Nephron (organoid): ENCODE measurements at regions not wholly inside any gene's neighbourhood (a gene's known extent, or its start where the extent isn't known, plus 50 kb on each side); places are given as distances from the start of the nearest gene placed in this dataset.

Source experiments
- H3K27ac Mint-ChIP-seq, 3 experiments: 2 replicates each; pipeline ENCODE4 v1.8.0; 2020; ENCODE audit warnings: mixed read lengths in 3 of 3, mild to moderate bottlenecking in 2 of 3, moderate library complexity in 1 of 3
- H3K27me3 Mint-ChIP-seq: 2 replicates; pipeline ENCODE4 v1.8.0; 2021; ENCODE audit warnings: low read depth, mild to moderate bottlenecking, moderate library complexity, mixed read lengths
- H3K36me3 Mint-ChIP-seq: 2 replicates; pipeline ENCODE4 v1.8.0; 2020; ENCODE audit warnings: low read depth, mixed read lengths
- H3K4me1 Mint-ChIP-seq: 2 replicates; pipeline ENCODE4 v1.8.0; 2020; ENCODE audit warnings: mixed read lengths
- H3K4me3 Mint-ChIP-seq, 3 experiments: 2 replicates each; pipeline ENCODE4 v1.8.0; 2020; ENCODE audit warnings: mild to moderate bottlenecking in 3 of 3, mixed read lengths in 3 of 3, moderate library complexity in 2 of 3
- H3K9me3 Mint-ChIP-seq: 2 replicates; pipeline ENCODE4 v1.8.0; 2020; ENCODE audit warnings: mixed read lengths
- TF ChIP-seq, protein P1 (sequence below), 3 experiments: fragments of 200-600 bp; sonication (generic); IDR thresholded peaks; one replicate each; pipeline ENCODE4 v1.5.0; 2021; ENCODE audit warnings: antibody characterized with exemption in 3 of 3; ENCODE audit not compliant: unreplicated experiment in 3 of 3

DNA sequence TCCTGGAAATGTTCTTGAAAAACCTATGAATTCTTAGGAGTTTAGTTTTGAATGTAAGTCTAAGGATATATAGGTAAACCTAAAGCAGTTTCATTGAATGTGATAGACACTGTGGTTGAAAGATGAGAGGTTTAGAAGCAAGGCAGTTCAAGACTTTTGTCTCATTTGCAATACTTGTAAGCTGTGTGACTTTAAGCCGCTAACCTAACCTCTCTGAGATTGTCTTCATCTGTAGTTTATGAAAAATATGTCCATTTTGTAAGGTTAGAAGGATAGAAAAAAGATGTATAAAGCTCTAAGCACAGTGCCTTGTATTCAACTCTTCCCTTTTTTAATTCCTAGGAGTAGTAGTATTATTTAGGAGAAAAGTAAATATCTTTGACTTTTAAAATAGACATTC, 306.6 kb upstream of the ARRDC4 start:
- no peaks in the 10 kb centered on the region for H3K9me3 Mint-ChIP-seq
- TF ChIP-seq, protein P1, sequence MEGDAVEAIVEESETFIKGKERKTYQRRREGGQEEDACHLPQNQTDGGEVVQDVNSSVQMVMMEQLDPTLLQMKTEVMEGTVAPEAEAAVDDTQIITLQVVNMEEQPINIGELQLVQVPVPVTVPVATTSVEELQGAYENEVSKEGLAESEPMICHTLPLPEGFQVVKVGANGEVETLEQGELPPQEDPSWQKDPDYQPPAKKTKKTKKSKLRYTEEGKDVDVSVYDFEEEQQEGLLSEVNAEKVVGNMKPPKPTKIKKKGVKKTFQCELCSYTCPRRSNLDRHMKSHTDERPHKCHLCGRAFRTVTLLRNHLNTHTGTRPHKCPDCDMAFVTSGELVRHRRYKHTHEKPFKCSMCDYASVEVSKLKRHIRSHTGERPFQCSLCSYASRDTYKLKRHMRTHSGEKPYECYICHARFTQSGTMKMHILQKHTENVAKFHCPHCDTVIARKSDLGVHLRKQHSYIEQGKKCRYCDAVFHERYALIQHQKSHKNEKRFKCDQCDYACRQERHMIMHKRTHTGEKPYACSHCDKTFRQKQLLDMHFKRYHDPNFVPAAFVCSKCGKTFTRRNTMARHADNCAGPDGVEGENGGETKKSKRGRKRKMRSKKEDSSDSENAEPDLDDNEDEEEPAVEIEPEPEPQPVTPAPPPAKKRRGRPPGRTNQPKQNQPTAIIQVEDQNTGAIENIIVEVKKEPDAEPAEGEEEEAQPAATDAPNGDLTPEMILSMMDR (IDR thresholded peaks at IDR 0.05; ENCODE audit: unreplicated experiment in 3 of 3) = no peak
- no peaks in the 10 kb centered on the region for H3K36me3 Mint-ChIP-seq
- H3K27ac Mint-ChIP-seq = no peak overlapping the region
- no peak overlapping the region for H3K4me3 Mint-ChIP-seq
- H3K4me1 Mint-ChIP-seq = peaks cover 20% of the 10 kb centered on the region
- H3K27me3 Mint-ChIP-seq = peaks cover 33% of the 10 kb centered on the region

DNA sequence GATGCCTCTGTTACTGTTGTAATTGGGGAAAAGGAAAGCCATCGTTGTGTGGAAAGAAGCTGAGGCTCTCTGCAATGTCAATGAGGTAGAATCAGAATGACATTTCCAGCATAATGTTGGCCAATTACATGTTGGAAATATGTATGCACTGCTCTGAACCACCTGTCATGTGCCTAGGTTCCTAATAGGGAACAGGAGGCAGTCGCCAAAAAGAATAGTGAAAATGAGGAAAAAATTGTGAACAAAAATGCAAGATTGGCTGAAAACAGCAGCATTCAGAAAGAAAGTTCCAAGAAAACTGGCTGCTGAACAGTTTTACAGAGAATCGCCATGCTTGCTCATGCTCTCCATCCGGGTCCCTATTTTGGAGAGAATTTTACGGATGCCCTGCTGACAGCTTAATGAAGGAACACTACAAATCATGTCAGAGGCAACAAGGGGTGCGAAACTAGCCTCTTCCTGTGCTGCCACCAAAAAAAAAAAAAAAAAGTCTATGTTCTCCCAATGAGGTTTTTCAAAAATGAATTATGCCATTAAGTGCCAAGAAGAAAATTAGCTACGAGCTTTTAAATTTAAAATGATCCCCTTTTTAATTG, 305.9 kb upstream of the ARRDC4 start:
- H3K9me3 Mint-ChIP-seq = no peaks in the 10 kb centered on the region
- peaks cover 20% of the 10 kb centered on the region for H3K4me1 Mint-ChIP-seq
- H3K36me3 Mint-ChIP-seq = no peaks in the 10 kb centered on the region
- TF ChIP-seq, protein P1 (IDR thresholded peaks at IDR 0.05; ENCODE audit: unreplicated experiment in 3 of 3) = no peak
- peak overlapping the region; percentile 59 to 68 (median 65) for H3K4me3 Mint-ChIP-seq
- peak overlapping the region in 2 of 3 experiments; percentile 22 to 53 for H3K27ac Mint-ChIP-seq
- peaks cover 33% of the 10 kb centered on the region for H3K27me3 Mint-ChIP-seq

DNA sequence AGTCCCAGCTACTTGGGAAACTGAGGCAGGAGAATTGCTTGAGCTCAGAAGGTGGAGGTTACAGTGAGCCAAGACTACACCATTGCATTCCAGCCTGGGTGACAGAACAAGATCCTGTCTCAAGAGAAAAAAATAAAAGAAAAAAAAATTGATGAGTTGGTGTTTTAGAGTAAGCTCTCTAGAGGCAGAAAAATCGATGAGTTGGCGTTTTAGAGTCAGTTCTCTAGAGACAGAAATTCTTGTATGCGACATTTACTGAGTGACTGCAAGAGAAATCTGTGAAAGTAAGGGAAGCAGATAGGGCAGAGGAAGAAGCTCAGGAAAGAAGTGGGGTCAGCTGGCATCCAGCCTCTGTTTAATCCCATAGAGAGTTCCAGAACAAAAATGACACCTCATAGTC, 298.7 kb upstream of the ARRDC4 start:
- TF ChIP-seq, protein P1 (IDR thresholded peaks at IDR 0.05; ENCODE audit: unreplicated experiment in 3 of 3) = no peak
- Mint-ChIP-seq H3K27ac (no peak overlapping the region), H3K4me1 (no peaks in the 10 kb centered on the region), H3K36me3 (no peaks in the 10 kb centered on the region), H3K27me3 (peaks cover 7% of the 10 kb centered on the region), H3K4me3 (no peak overlapping the region), H3K9me3 (peaks cover 8% of the 10 kb centered on the region)

DNA sequence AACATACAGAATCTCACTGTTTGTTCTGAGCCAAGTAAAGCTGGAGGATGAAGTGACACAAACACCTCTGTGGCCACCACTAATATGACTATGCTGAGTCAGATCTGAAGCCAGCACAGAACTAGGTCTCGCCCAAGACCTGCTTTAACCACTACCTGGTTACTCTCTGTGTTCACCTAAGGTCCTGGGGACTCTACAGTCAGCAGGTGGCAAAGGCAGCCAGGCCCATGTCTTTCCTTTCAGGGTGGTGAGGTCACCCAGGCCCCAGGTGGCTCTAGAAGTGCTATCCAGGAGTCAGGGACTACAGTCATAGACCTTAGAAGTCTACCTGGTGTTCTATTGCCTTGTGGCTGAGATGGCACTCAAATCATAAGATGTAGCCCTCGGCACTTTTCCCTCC, 287.9 kb upstream of the ARRDC4 start:
- TF ChIP-seq, protein P1 (IDR thresholded peaks at IDR 0.05; ENCODE audit: unreplicated experiment in 3 of 3) = no peak
- H3K9me3 Mint-ChIP-seq = peaks cover 5% of the 10 kb centered on the region
- no peak overlapping the region for H3K4me3 Mint-ChIP-seq
- no peaks in the 10 kb centered on the region for H3K4me1 Mint-ChIP-seq
- no peaks in the 10 kb centered on the region for H3K27me3 Mint-ChIP-seq
- H3K27ac Mint-ChIP-seq = no peak overlapping the region
- H3K36me3 Mint-ChIP-seq = no peaks in the 10 kb centered on the region

DNA sequence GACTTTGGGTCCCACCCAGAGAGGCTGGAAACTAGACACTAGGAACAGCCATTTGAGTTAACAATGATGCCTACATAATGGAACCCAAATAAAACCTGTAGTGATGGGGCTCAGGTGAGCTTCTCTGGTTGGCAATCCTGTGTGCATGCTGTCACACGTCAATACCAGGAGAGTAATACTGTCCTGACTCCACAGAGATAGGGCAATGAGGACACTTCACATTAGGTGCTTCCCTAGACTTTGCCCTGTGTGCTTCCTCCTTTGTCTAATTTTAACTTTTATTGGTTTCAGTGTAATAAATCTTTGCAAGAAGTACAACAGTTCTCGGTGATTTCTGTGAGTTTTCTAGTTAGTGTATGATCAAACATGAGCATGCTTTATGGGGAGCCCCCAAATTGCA, 281.8 kb upstream of the ARRDC4 start:
- Mint-ChIP-seq H3K27ac (no peak overlapping the region), H3K9me3 (peaks cover 5% of the 10 kb centered on the region), H3K36me3 (no peaks in the 10 kb centered on the region), H3K27me3 (peaks cover 5% of the 10 kb centered on the region), H3K4me3 (no peak overlapping the region), H3K4me1 (no peaks in the 10 kb centered on the region)
- TF ChIP-seq, protein P1 (IDR thresholded peaks at IDR 0.05; ENCODE audit: unreplicated experiment in 3 of 3) = no peak

DNA sequence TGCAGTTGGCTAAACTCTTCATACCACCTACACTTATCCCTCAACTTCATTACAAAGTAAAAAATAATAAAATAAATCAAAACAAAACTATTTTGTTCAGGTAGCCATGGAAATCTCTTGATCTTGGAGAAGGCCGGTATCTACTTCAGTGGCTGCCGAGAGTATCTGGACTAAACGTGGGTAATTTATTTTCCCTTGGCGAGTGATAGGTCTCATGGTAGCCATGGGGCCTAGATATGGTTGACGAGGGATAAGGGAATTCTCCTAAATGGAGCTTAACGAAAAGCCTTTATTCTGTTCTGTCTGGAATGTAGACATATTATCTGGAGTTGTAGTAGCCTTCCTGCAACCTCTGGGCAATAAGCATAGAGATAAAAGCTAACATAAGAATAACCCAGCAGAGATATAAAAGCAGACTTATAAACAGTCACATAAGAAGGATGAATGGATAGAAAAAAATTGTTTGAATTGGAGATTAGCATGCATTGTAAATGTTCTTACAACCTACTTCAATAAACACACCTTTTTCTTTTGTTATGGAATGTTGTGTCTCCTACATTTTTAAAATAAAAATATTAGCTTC, 281.3 kb upstream of the ARRDC4 start:
- peaks cover 6% of the 10 kb centered on the region for H3K27me3 Mint-ChIP-seq

More for the DNA sequence above, 281.3 kb upstream of the ARRDC4 start:
- Mint-ChIP-seq H3K4me1 (no peaks in the 10 kb centered on the region), H3K9me3 (peaks cover 5% of the 10 kb centered on the region), H3K4me3 (no peak overlapping the region), H3K27ac (no peak overlapping the region), H3K36me3 (no peaks in the 10 kb centered on the region)
- TF ChIP-seq, protein P1 (IDR thresholded peaks at IDR 0.05; ENCODE audit: unreplicated experiment in 3 of 3) = no peak
